ENCODE measurements at regions not wholly inside any gene's neighbourhood (a gene's known extent, or its start where the extent isn't known, plus 50 kb on each side); places are given as distances from the start of the nearest gene placed in this dataset.

DNA sequence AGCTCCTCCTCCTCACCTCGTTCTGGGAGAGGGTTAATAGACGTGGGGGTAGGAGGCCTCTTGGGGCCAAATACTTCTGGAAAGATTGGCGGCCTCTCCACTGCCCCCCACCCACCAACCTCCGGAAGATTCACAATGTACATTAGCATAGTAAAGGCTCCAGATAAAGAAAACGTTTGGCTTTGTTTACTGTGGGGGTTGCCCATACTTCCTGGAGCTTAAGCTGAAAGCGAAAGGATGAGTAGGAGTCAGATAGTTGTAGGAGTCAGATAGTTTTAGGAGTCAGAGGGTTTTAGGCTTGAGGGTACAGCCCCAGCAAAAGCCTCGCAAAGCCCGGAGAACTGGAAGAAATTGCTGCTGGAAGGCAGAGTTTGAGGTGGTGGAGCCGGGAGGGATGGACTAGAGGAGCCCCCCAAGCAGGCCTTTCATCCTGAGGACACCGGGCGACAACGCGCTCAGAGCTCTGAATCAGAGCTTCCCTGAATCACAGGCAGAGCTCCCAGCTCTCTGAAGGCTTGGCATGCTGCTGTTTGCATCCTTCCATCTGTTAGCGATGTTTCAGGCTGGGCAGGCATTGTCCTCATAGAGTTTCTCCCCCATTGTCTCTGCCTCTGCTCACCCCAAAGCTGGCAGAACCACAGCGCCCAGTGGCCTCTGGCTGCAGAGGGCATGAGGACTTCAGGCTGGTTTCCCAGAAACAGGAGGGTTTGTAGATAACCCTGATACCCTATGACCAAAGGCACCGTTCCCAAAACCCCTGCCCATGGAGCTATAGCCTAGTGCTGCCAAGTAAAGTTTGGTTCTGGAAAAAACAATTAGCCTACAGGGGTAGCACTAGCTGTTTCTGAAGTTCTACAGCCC is 280.7 kb downstream of the BCOR start:
- Histone ChIP-seq H2AFZ (ENCODE audit: low read depth, low read length) (no peak overlapping the region), H3K27me3 (ENCODE audit: low read depth, low read length) (peaks cover 22% of the 10 kb centered on the region), H3K4me3 (ENCODE audit: low read length) (no peak overlapping the region), H3K4me1 (ENCODE audit: low read length) (peaks cover 26% of the 10 kb centered on the region), H3K36me3 (replicated peaks; ENCODE audit: low read depth, low read length) (no peaks in the 10 kb centered on the region), H3K9me3 (ENCODE audit: insufficient read depth, low read length) (no peaks in the 10 kb centered on the region), H3K79me2 (ENCODE audit: low read length) (no peaks in the 10 kb centered on the region), H3K4me2 (ENCODE audit: low read length) (no peak overlapping the region), H3K9ac (ENCODE audit: low read length) (no peak overlapping the region), H3K27ac (ENCODE audit: low read length) (no peak overlapping the region), H4K20me1 (ENCODE audit: insufficient read depth, low read length) (no peaks in the 10 kb centered on the region)
- TF ChIP-seq EZH2phosphoT487 (IDR thresholded peaks at IDR 0.05; ENCODE audit: low read depth) (no peak), CTCF (IDR thresholded peaks at IDR 0.05; ENCODE audit: low read depth, low read length) (no peak)

DNA sequence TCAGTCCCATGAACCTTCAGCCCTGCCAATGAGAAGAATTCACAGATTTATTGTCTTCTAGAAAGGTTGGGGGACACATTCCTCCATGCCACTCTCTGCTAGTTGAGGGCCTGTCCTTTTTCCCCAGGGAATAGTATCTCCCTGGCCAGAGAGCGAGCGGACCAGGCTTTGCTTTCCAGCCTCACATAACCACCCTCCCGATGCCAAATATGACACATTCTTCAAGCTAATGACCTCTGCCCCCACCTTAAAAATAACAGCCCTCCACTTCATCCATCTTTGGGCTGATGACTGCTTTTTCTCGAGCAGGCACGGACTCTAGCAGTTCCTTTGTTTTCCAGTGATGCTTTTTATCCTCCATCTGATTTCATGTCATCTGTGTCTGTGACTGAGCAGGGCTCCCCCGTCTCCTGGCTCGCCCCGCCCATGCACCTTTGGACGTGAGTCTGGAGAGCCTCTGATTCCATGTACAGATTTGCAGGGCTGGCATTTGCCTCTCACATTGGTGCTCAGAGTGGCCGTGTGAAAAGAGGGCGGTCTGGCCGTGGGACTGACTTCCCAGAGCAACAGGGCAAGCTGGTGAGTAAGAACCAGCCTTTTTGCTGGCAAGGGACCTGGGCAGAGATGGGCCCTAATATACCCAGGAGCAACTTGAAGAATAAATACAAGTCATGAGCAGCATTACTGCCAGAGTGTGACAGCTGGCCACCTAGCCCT is 279.8 kb downstream of the BCOR start:
- Histone ChIP-seq H3K9me3 (ENCODE audit: insufficient read depth, low read length) (no peaks in the 10 kb centered on the region), H3K4me2 (ENCODE audit: low read length) (no peak overlapping the region), H3K9ac (ENCODE audit: low read length) (no peak overlapping the region), H3K27me3 (ENCODE audit: low read depth, low read length) (peaks cover 22% of the 10 kb centered on the region), H3K27ac (ENCODE audit: low read length) (no peak overlapping the region), H3K79me2 (ENCODE audit: low read length) (no peaks in the 10 kb centered on the region), H3K4me3 (ENCODE audit: low read length) (no peak overlapping the region), H2AFZ (ENCODE audit: low read depth, low read length) (no peak overlapping the region), H4K20me1 (ENCODE audit: insufficient read depth, low read length) (no peaks in the 10 kb centered on the region), H3K36me3 (replicated peaks; ENCODE audit: low read depth, low read length) (no peaks in the 10 kb centered on the region), H3K4me1 (ENCODE audit: low read length) (peaks cover 26% of the 10 kb centered on the region)
- no peak for TF ChIP-seq EZH2phosphoT487 (IDR thresholded peaks at IDR 0.05; ENCODE audit: low read depth)
- no peak for TF ChIP-seq CTCF (IDR thresholded peaks at IDR 0.05; ENCODE audit: low read depth, low read length)

DNA sequence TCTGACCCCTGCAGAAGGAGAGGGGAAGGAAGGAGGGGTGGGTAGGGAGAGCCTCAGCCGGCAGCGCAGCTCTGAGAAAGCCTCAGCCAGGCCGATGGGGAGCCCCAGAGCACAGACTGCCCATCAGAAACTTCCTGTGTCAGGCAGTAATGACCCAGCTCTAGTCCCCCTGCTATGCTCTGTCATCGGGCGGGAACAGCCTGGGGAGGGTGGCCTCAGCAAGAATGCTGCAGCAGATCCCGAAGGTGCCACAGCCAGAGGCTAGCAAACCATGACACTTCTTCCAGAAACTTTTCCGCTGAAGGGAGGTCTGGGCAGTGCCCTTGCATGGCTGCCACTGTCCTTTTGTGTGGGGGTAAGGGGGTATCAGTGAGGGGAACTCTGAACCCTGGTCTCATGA is 279.0 kb downstream of the BCOR start:
- Histone ChIP-seq H3K36me3 (replicated peaks; ENCODE audit: low read depth, low read length) (no peaks in the 10 kb centered on the region), H3K4me1 (ENCODE audit: low read length) (peaks cover 26% of the 10 kb centered on the region), H3K27ac (ENCODE audit: low read length) (no peak overlapping the region), H4K20me1 (ENCODE audit: insufficient read depth, low read length) (no peaks in the 10 kb centered on the region), H2AFZ (ENCODE audit: low read depth, low read length) (no peak overlapping the region), H3K4me2 (ENCODE audit: low read length) (no peak overlapping the region), H3K9ac (ENCODE audit: low read length) (no peak overlapping the region), H3K79me2 (ENCODE audit: low read length) (no peaks in the 10 kb centered on the region), H3K4me3 (ENCODE audit: low read length) (no peak overlapping the region), H3K9me3 (ENCODE audit: insufficient read depth, low read length) (no peaks in the 10 kb centered on the region), H3K27me3 (ENCODE audit: low read depth, low read length) (peaks cover 22% of the 10 kb centered on the region)
- TF ChIP-seq EZH2phosphoT487 (IDR thresholded peaks at IDR 0.05; ENCODE audit: low read depth) = no peak
- TF ChIP-seq CTCF (IDR thresholded peaks at IDR 0.05; ENCODE audit: low read depth, low read length) = no peak

All from OCI-LY3 (cell line).